ENCODE measurements at regions not wholly inside any gene's neighbourhood (a gene's known extent, or its start where the extent isn't known, plus 50 kb on each side); places are given as distances from the start of the nearest gene placed in this dataset.

DNA sequence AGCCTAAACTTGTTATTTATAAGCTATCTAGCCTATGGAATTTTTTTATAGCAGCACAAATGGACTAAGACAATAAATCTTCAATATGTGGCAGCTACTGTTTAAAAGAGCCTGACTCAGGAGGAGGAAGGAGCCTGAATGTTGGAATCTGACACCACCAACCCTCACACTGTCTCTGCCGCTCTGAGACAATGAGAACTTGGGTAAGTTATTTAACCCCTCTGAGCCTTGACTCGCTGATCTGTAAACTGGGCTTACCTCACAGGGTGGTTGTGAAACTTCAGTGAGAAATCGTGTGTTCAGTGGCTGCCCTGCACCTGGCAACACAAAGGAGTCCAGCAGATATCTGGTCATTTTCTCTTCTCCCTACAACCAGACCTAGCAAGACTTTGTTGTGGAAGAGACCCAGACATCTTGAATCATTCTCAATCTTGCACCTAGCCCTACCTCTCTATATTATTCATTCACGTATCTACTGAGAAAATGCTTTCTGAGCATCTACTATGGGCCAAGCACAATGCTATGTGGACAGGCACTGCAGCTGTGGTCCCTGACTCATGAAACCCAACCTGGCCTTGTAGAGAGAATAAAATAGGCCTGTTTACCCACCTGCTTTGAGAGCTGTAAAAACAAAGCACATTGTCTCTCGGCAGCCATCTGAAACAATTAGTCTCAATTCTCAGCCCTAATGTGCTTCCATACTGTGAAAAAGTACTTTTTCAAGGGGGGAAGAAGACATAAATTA, 81.9 kb upstream of the SLC25A36 start:
- Histone ChIP-seq H3K4me3 (no peak overlapping the region), H3F3A (ENCODE audit: low read depth) (no peaks in the 10 kb centered on the region), H4K20me1 (ENCODE audit: low read depth) (no peaks in the 10 kb centered on the region), H3K9me3 (ENCODE audit: low read depth) (no peaks in the 10 kb centered on the region), H3K9ac (no peak overlapping the region), H3K4me2 (no peak overlapping the region), H3K4me1 (peaks cover 10% of the 10 kb centered on the region), H3K27me3 (no peaks in the 10 kb centered on the region), H3K79me2 (ENCODE audit: low read depth) (no peaks in the 10 kb centered on the region), H3K36me3 (no peaks in the 10 kb centered on the region), H3K27ac (no peak overlapping the region), H2AFZ (replicated peaks) (no peak overlapping the region)
- H3K9me3 Mint-ChIP-seq = no peaks in the 10 kb centered on the region
- H3K4me3 Mint-ChIP-seq = no peak overlapping the region
- no peaks in the 10 kb centered on the region for H3K4me1 Mint-ChIP-seq
- no peak overlapping the region for H3K27ac Mint-ChIP-seq
- no peak for TF ChIP-seq EZH2phosphoT487 (IDR thresholded peaks at IDR 0.05)
- no peak for TF ChIP-seq CTCF (IDR thresholded peaks at IDR 0.05)
- no peak for TF ChIP-seq EZH2 (IDR thresholded peaks at IDR 0.05)
- peak; percentile 21 for DNase-seq (ENCODE audit: low spot score)
- no peaks in the 10 kb centered on the region for H3K36me3 Mint-ChIP-seq
- peaks cover 2% of the 10 kb centered on the region for H3K27me3 Mint-ChIP-seq (ENCODE audit: insufficient read depth, low read depth)

GRCh38 chr3:140863580-140864009, 78.0 kb upstream of the SLC25A36 start:
- no peak for TF ChIP-seq EZH2 (IDR thresholded peaks at IDR 0.05)
- no peak for TF ChIP-seq EZH2phosphoT487 (IDR thresholded peaks at IDR 0.05)
- TF ChIP-seq CTCF (IDR thresholded peaks at IDR 0.05) = peak; percentile 71
- Histone ChIP-seq H3F3A (ENCODE audit: low read depth) (no peaks in the 10 kb centered on the region), H3K9me3 (ENCODE audit: low read depth) (no peaks in the 10 kb centered on the region), H3K27me3 (no peaks in the 10 kb centered on the region), H3K79me2 (ENCODE audit: low read depth) (no peaks in the 10 kb centered on the region), H3K9ac (no peak overlapping the region), H3K4me1 (peaks cover 10% of the 10 kb centered on the region), H3K27ac (no peak overlapping the region), H3K4me3 (no peak overlapping the region), H3K36me3 (no peaks in the 10 kb centered on the region), H3K4me2 (no peak overlapping the region), H4K20me1 (ENCODE audit: low read depth) (no peaks in the 10 kb centered on the region), H2AFZ (replicated peaks) (peak overlapping the region; percentile 44)
- H3K4me3 Mint-ChIP-seq = no peak overlapping the region
- no peaks in the 10 kb centered on the region for H3K4me1 Mint-ChIP-seq
- H3K27me3 Mint-ChIP-seq (ENCODE audit: insufficient read depth, low read depth) = peaks cover 4% of the 10 kb centered on the region
- DNase-seq (ENCODE audit: low spot score) = peak; percentile 82
- no peak overlapping the region for H3K27ac Mint-ChIP-seq
- H3K36me3 Mint-ChIP-seq = no peaks in the 10 kb centered on the region
- no peaks in the 10 kb centered on the region for H3K9me3 Mint-ChIP-seq

GRCh38 chr3:140870351-140870750, 71.3 kb upstream of the SLC25A36 start:
- Histone ChIP-seq H3K9ac (no peak overlapping the region), H3K27me3 (no peaks in the 10 kb centered on the region), H3K4me1 (no peaks in the 10 kb centered on the region), H3K4me2 (no peak overlapping the region), H4K20me1 (ENCODE audit: low read depth) (no peaks in the 10 kb centered on the region), H3F3A (ENCODE audit: low read depth) (no peaks in the 10 kb centered on the region), H3K79me2 (ENCODE audit: low read depth) (no peaks in the 10 kb centered on the region), H3K4me3 (no peak overlapping the region), H3K36me3 (no peaks in the 10 kb centered on the region), H3K27ac (no peak overlapping the region), H3K9me3 (ENCODE audit: low read depth) (no peaks in the 10 kb centered on the region), H2AFZ (replicated peaks) (no peak overlapping the region)
- peaks cover 8% of the 10 kb centered on the region for H3K27me3 Mint-ChIP-seq (ENCODE audit: insufficient read depth, low read depth)
- peaks cover 3% of the 10 kb centered on the region for H3K9me3 Mint-ChIP-seq
- TF ChIP-seq EZH2phosphoT487 (IDR thresholded peaks at IDR 0.05) (no peak), CTCF (IDR thresholded peaks at IDR 0.05) (no peak), EZH2 (IDR thresholded peaks at IDR 0.05) (no peak)
- no peak overlapping the region for H3K4me3 Mint-ChIP-seq
- no peaks in the 10 kb centered on the region for H3K4me1 Mint-ChIP-seq
- no peak for DNase-seq (ENCODE audit: low spot score)
- no peaks in the 10 kb centered on the region for H3K36me3 Mint-ChIP-seq
- no peak overlapping the region for H3K27ac Mint-ChIP-seq
